HepG2 (cell line): ENCODE measurements at regions not wholly inside any gene's neighbourhood (a gene's known extent, or its start where the extent isn't known, plus 50 kb on each side); places are given as distances from the start of the nearest gene placed in this dataset.
A peak's percentile ranks its signal among the peaks of the same experiment; 100 is the strongest.

Source experiments
- FOXK1 ChIP-seq: sonication (generic); formaldehyde crosslinking; IDR thresholded peaks from 2 replicates; pipeline ENCODE4 v1.4.0; 2020; ENCODE audit warnings: low read depth, missing genetic modification reagents, borderline replicate concordance
- HNRNPL ChIP-seq: fragments of 200-400 bp; formaldehyde crosslinking; IDR thresholded peaks from 2 replicates; pipeline ENCODE4 v1.6.1; 2017; ENCODE audit warnings: mild to moderate bottlenecking, low read depth, low read length
- RBM39 ChIP-seq: fragments of 200-400 bp; formaldehyde crosslinking; IDR thresholded peaks from one replicate; pipeline ENCODE4 v1.6.1; 2018; ENCODE audit warnings: antibody characterized with exemption, mild to moderate bottlenecking, low read depth, low read length; ENCODE audit not compliant: poor library complexity, severe bottlenecking
- SIN3A ChIP-seq: IDR thresholded peaks from 2 replicates; pipeline ENCODE4 v1.6.1; 2011; ENCODE audit warnings: low read depth, mild to moderate bottlenecking, control low read depth, low read length, borderline replicate concordance
- SRF ChIP-seq: IDR thresholded peaks from 2 replicates; pipeline ENCODE4 v1.6.1; 2011; ENCODE audit warnings: mild to moderate bottlenecking, low read depth, low read length, moderate library complexity
- TAF1 ChIP-seq: sonication (generic); formaldehyde crosslinking; IDR thresholded peaks from 2 replicates; pipeline ENCODE4 v1.4.0; 2020; ENCODE audit warnings: missing genetic modification reagents
- YEATS4 ChIP-seq: sonication (generic); formaldehyde crosslinking; IDR thresholded peaks from 2 replicates; pipeline ENCODE4 v1.4.0; 2020; ENCODE audit warnings: missing genetic modification reagents, borderline replicate concordance
- ZBTB38 ChIP-seq: sonication (generic); formaldehyde crosslinking; IDR thresholded peaks from 2 replicates; pipeline ENCODE4 v1.5.1; 2020; ENCODE audit warnings: mild to moderate bottlenecking, missing genetic modification reagents
- ZBTB7A ChIP-seq: sonication (generic); formaldehyde crosslinking; IDR thresholded peaks from 2 replicates; pipeline ENCODE4 v1.8.0; 2022; ENCODE audit warnings: mild to moderate bottlenecking, missing genetic modification reagents
- ZBTB8A ChIP-seq: sonication (generic); formaldehyde crosslinking; IDR thresholded peaks from 2 replicates; pipeline ENCODE4 v1.4.0; 2020; ENCODE audit warnings: mild to moderate bottlenecking, low read depth, missing genetic modification reagents, borderline replicate concordance
- ZNF350 ChIP-seq: sonication (generic); formaldehyde crosslinking; IDR thresholded peaks from 2 replicates; pipeline ENCODE4 v1.4.0; 2020; ENCODE audit warnings: mild to moderate bottlenecking, low read depth, missing genetic modification reagents, borderline replicate concordance
- ZNF431 ChIP-seq: sonication (generic); formaldehyde crosslinking; IDR thresholded peaks from 2 replicates; pipeline ENCODE4 v1.9.0; 2022; ENCODE audit warnings: missing genetic modification reagents, low read depth, mild to moderate bottlenecking, borderline replicate concordance
- ZNF776 ChIP-seq: sonication (generic); formaldehyde crosslinking; IDR thresholded peaks from 2 replicates; pipeline ENCODE4 v1.4.0; 2020; ENCODE audit warnings: mild to moderate bottlenecking, missing genetic modification reagents
- TF ChIP-seq, protein P1 (sequence below): sonication (generic); formaldehyde crosslinking; IDR thresholded peaks from 2 replicates; pipeline ENCODE4 v1.8.0; 2023; ENCODE audit warnings: mild to moderate bottlenecking, missing genetic modification reagents
- TF ChIP-seq, protein P2 (sequence below): sonication (generic); formaldehyde crosslinking; IDR thresholded peaks from 2 replicates; pipeline ENCODE4 v1.4.0; 2020; ENCODE audit warnings: mild to moderate bottlenecking, missing genetic modification reagents
- TF ChIP-seq, protein P3 (sequence below): sonication (generic); formaldehyde crosslinking; IDR thresholded peaks from one replicate; pipeline ENCODE4 v1.5.1; 2020; ENCODE audit warnings: mild to moderate bottlenecking, missing genetic modification reagents; ENCODE audit errors: not compliant biosample characterization
- TF ChIP-seq, protein P4 (sequence below): sonication (generic); formaldehyde crosslinking; IDR thresholded peaks from 2 replicates; pipeline ENCODE4 v1.4.0; 2020; ENCODE audit warnings: mild to moderate bottlenecking, missing genetic modification reagents

DNA sequence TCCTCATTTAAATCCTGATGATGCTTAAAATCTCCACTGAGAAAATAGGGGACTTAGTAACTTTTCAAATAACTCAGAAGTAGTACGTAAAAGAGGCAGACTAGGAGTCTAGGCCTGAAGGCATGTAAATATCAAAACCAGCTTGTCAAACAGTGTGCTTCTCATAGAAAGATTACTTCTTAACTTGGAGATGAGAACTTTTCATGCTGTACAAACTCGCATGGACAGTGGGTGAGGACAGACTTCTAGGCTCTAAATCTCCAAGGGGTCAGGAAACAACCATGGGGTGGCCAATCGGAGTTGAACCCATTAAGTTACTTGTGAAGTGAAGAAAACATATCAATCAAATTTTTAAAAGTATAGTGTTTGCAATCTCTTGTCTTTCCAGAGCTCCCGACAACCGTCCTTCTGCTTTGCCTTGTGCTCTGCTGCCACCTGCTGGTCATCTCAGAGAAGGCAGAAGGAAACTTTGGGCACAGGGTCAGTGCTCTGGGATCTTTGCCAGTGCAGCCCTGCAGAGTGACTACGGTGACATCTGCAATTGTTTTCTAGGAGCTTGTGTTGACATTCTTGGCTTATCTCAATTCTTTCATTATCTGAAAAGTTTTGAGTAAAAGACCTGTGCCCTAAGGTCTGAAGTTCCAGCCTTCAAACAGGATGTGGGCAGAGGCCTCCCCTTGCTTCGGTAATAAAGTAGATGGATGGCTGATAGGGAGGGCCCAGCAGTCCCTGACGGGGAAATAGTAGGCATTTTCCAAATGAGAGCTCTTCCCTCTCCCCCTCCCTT is 105.1 kb upstream of the PDE4B start (continued):
- no peak for TF ChIP-seq ZNF776 (CRISPR knock-in tag)
- TF ChIP-seq SRF, result no peak
- TF ChIP-seq YEATS4 (CRISPR knock-in tag), result no peak
- TF ChIP-seq ZBTB7A, result no peak
- peak; percentile 35; the same call in 1 of the 2 replicates for TF ChIP-seq ZNF350 (CRISPR knock-in tag)
- no peak for TF ChIP-seq FOXK1 (CRISPR knock-in tag)
- TF ChIP-seq, protein P1, sequence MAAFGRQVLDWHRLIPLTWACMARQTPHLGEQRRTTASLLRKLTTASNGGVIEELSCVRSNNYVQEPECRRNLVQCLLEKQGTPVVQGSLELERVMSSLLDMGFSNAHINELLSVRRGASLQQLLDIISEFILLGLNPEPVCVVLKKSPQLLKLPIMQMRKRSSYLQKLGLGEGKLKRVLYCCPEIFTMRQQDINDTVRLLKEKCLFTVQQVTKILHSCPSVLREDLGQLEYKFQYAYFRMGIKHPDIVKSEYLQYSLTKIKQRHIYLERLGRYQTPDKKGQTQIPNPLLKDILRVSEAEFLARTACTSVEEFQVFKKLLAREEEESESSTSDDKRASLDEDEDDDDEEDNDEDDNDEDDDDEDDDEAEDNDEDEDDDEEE (CRISPR knock-in tag), result no peak
- TF ChIP-seq TAF1 (CRISPR knock-in tag), result no peak
- TF ChIP-seq ZNF431 (CRISPR knock-in tag), result no peak
- TF ChIP-seq SIN3A, result no peak
- TF ChIP-seq, protein P2, sequence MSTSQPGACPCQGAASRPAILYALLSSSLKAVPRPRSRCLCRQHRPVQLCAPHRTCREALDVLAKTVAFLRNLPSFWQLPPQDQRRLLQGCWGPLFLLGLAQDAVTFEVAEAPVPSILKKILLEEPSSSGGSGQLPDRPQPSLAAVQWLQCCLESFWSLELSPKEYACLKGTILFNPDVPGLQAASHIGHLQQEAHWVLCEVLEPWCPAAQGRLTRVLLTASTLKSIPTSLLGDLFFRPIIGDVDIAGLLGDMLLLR (CRISPR knock-in tag), result no peak
- TF ChIP-seq ZBTB38, result no peak
- TF ChIP-seq RBM39, result no peak
- no peak for TF ChIP-seq HNRNPL
- TF ChIP-seq, protein P3, sequence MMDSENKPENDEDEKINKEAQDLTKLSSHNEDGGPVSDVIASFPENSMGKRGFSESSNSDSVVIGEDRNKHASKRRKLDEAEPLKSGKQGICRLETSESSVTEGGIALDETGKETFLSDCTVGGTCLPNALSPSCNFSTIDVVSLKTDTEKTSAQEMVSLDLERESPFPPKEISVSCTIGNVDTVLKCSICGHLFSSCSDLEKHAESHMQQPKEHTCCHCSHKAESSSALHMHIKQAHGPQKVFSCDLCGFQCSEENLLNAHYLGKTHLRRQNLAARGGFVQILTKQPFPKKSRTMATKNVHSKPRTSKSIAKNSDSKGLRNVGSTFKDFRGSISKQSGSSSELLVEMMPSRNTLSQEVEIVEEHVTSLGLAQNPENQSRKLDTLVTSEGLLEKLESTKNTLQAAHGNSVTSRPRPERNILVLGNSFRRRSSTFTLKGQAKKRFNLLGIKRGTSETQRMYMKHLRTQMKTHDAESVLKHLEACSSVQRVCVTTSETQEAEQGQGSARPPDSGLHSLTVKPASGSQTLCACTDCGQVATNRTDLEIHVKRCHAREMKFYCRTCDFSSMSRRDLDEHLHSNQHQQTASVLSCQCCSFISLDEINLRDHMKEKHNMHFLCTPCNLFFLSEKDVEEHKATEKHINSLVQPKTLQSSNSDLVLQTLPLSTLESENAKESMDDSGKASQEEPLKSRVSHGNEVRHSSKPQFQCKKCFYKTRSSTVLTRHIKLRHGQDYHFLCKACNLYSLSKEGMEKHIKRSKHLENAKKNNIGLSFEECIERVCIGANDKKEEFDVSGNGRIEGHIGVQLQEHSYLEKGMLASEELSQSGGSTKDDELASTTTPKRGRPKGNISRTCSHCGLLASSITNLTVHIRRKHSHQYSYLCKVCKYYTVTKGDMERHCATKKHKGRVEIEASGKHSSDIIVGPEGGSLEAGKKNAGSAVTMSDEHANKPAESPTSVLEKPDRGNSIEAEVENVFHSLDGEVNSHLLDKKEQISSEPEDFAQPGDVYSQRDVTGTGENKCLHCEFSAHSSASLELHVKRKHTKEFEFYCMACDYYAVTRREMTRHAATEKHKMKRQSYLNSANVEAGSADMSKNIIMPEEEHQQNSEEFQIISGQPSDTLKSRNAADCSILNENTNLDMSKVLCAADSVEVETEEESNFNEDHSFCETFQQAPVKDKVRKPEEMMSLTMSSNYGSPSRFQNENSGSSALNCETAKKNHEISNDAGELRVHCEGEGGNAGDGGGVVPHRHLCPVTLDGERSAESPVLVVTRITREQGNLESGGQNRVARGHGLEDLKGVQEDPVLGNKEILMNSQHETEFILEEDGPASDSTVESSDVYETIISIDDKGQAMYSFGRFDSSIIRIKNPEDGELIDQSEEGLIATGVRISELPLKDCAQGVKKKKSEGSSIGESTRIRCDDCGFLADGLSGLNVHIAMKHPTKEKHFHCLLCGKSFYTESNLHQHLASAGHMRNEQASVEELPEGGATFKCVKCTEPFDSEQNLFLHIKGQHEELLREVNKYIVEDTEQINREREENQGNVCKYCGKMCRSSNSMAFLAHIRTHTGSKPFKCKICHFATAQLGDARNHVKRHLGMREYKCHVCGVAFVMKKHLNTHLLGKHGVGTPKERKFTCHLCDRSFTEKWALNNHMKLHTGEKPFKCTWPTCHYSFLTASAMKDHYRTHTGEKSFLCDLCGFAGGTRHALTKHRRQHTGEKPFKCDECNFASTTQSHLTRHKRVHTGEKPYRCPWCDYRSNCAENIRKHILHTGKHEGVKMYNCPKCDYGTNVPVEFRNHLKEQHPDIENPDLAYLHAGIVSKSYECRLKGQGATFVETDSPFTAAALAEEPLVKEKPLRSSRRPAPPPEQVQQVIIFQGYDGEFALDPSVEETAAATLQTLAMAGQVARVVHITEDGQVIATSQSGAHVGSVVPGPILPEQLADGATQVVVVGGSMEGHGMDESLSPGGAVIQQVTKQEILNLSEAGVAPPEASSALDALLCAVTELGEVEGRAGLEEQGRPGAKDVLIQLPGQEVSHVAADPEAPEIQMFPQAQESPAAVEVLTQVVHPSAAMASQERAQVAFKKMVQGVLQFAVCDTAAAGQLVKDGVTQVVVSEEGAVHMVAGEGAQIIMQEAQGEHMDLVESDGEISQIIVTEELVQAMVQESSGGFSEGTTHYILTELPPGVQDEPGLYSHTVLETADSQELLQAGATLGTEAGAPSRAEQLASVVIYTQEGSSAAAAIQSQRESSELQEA (CRISPR knock-in tag), result no peak
- TF ChIP-seq, protein P4, sequence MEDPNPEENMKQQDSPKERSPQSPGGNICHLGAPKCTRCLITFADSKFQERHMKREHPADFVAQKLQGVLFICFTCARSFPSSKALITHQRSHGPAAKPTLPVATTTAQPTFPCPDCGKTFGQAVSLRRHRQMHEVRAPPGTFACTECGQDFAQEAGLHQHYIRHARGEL (CRISPR knock-in tag), result no peak
- no peak for TF ChIP-seq ZBTB8A (CRISPR knock-in tag)
